ENCODE measurements at regions not wholly inside any gene's neighbourhood (a gene's known extent, or its start where the extent isn't known, plus 50 kb on each side); places are given as distances from the start of the nearest gene placed in this dataset.

GRCh38 chr2:36146765-36147164 is 208.8 kb upstream of the CRIM1 start:
- no peak for ATAC-seq
- POLR2A ChIA-PET: no interaction called here
- H3K27ac Mint-ChIP-seq: no peak overlapping the region
- H3K9me3 Mint-ChIP-seq: peaks cover 3% of the 10 kb centered on the region; the same call in 1 of the 2 replicates
- no peaks in the 10 kb centered on the region; the same call in 1 of the 2 replicates for H3K27me3 Mint-ChIP-seq (ENCODE audit: low read depth)
- no peaks in the 10 kb centered on the region for H3K4me1 Mint-ChIP-seq
- CTCF ChIA-PET: interaction anchor here (1.1 kb wide), 1 partner anchor 58 kb away, joined by 3 read pairs; no protein-coding TSS in a partner anchor
- no peak for DNase-seq (ENCODE audit: low spot score)
- TF ChIP-seq CTCF (IDR thresholded peaks at IDR 0.05) (no peak), MAX (CRISPR knock-in tag; IDR thresholded peaks at IDR 0.05) (no peak), ATF2 (CRISPR knock-in tag; IDR thresholded peaks at IDR 0.05; ENCODE audit: borderline replicate concordance, low read depth) (no peak), SMAD3 (CRISPR knock-in tag; IDR thresholded peaks at IDR 0.05; ENCODE audit: borderline replicate concordance) (no peak), ETV6 (CRISPR knock-in tag; IDR thresholded peaks at IDR 0.05) (no peak), PREB (CRISPR knock-in tag; IDR thresholded peaks at IDR 0.05; ENCODE audit: borderline replicate concordance) (no peak), GRHL2 (CRISPR knock-in tag; IDR thresholded peaks at IDR 0.05; ENCODE audit: insufficient replicate concordance, severe bottlenecking) (no peak), ZNF423 (CRISPR knock-in tag; IDR thresholded peaks at IDR 0.05) (no peak), ZNF532 (CRISPR knock-in tag; IDR thresholded peaks at IDR 0.05; ENCODE audit: borderline replicate concordance) (no peak), NFATC4 (CRISPR knock-in tag; IDR thresholded peaks at IDR 0.05) (no peak)
- no peaks in the 10 kb centered on the region for H3K36me3 Mint-ChIP-seq
- H3K4me3 Mint-ChIP-seq: no peak overlapping the region

- ATAC-seq (no peak), DNase-seq (ENCODE audit: low spot score) (no peak)
- Mint-ChIP-seq H3K27ac (no peak overlapping the region), H3K4me1 (no peaks in the 10 kb centered on the region), H3K36me3 (no peaks in the 10 kb centered on the region), H3K27me3 (ENCODE audit: low read depth) (no peaks in the 10 kb centered on the region; the same call in 1 of the 2 replicates), H3K9me3 (peaks cover 3% of the 10 kb centered on the region; the same call in 1 of the 2 replicates), H3K4me3 (no peak overlapping the region)
- POLR2A ChIA-PET: no interaction called here
- CTCF ChIA-PET: no interaction called here
- no peak for TF ChIP-seq ZNF416 (CRISPR knock-in tag; IDR thresholded peaks at IDR 0.05)
- no peak for TF ChIP-seq CDX4 (CRISPR knock-in tag; IDR thresholded peaks at IDR 0.05; ENCODE audit: borderline replicate concordance)
- no peak for TF ChIP-seq MLX (CRISPR knock-in tag; IDR thresholded peaks at IDR 0.05)
- no peak for TF ChIP-seq TEAD4 (CRISPR knock-in tag; IDR thresholded peaks at IDR 0.05)
- no peak for TF ChIP-seq TCF7 (CRISPR knock-in tag; IDR thresholded peaks at IDR 0.05; ENCODE audit: low read depth)
- TF ChIP-seq ZMAT4 (CRISPR knock-in tag; IDR thresholded peaks at IDR 0.05): no peak
- TF ChIP-seq ZNF138 (CRISPR knock-in tag; conservative IDR thresholded peaks at IDR 0.05): no peak
- no peak for TF ChIP-seq FOXJ3 (CRISPR knock-in tag; IDR thresholded peaks at IDR 0.05; ENCODE audit: borderline replicate concordance)
- no peak for TF ChIP-seq ZNF232 (CRISPR knock-in tag; IDR thresholded peaks at IDR 0.05)
- no peak for TF ChIP-seq NFE2L1 (CRISPR knock-in tag; IDR thresholded peaks at IDR 0.05)
- TF ChIP-seq STAT6 (CRISPR knock-in tag; conservative IDR thresholded peaks at IDR 0.05; ENCODE audit: low read depth): no peak
- TF ChIP-seq PRRX2 (CRISPR knock-in tag; IDR thresholded peaks at IDR 0.05): no peak
- no peak for TF ChIP-seq JAZF1 (CRISPR knock-in tag; IDR thresholded peaks at IDR 0.05)
Observed at GRCh38 chr2:36140391-36140790, 215.2 kb upstream of the CRIM1 start.

Measured in WTC11 (cell line).